Hematopoietic multipotent progenitor cell treated with erythropoietin and hydrocortisone succinate and interleukin-3 and kit ligand, for 6 days (in vitro differentiated cells): ENCODE measurements at regions not wholly inside any gene's neighbourhood (a gene's known extent, or its start where the extent isn't known, plus 50 kb on each side); places are given as distances from the start of the nearest gene placed in this dataset.
"Not testable (repeated sequence)": the region's sequence is repeated elsewhere in the genome, so short reads cannot be mapped to it uniquely, and the experiment has no call there.

Experiments used
- DNase-seq: peaks from one replicate; pipeline ENCODE4 v3.0.0-alpha.2; 2015

GRCh38 chr6:50353603-50354002, 303.9 kb upstream of the DEFB112 start:
- DNase-seq: no peak

GRCh38 chr6:50358113-50358512, 308.4 kb upstream of the DEFB112 start:
- DNase-seq: no peak

GRCh38 chr6:50361641-50362331, 312.1 kb upstream of the DEFB112 start:
- DNase-seq: no peak

- DNase-seq: no peak
Measured at GRCh38 chr6:50362706-50363105, 313.0 kb upstream of the DEFB112 start.

- no peak for DNase-seq
Measured at GRCh38 chr6:50369996-50370395, 320.3 kb upstream of the DEFB112 start.

- no peak for DNase-seq
Measured at GRCh38 chr6:50380406-50381098, 330.8 kb upstream of the DEFB112 start.

- no peak for DNase-seq
Measured at GRCh38 chr6:50381099-50381415, 331.3 kb upstream of the DEFB112 start.

GRCh38 chr6:50390416-50390815, 322.9 kb upstream of the TFAP2D start:
- no peak for DNase-seq

GRCh38 chr6:50394139-50394538, 319.2 kb upstream of the TFAP2D start:
- DNase-seq: not testable (repeated sequence)

GRCh38 chr6:50404643-50405042, 308.7 kb upstream of the TFAP2D start:
- no peak for DNase-seq

- no peak for DNase-seq
Measured at GRCh38 chr6:50410579-50410978, 302.7 kb upstream of the TFAP2D start.

- DNase-seq: not testable (repeated sequence)
Measured at GRCh38 chr6:50421041-50421440, 292.3 kb upstream of the TFAP2D start.

- no peak for DNase-seq
Measured at GRCh38 chr6:50427267-50427666, 286.1 kb upstream of the TFAP2D start.

GRCh38 chr6:50437901-50438300, 275.4 kb upstream of the TFAP2D start:
- DNase-seq: no peak

- DNase-seq: no peak
Measured at GRCh38 chr6:50442531-50443040, 270.7 kb upstream of the TFAP2D start.

GRCh38 chr6:50443144-50443543, 270.2 kb upstream of the TFAP2D start:
- no peak for DNase-seq

GRCh38 chr6:50449128-50449527, 264.2 kb upstream of the TFAP2D start:
- DNase-seq: no peak

GRCh38 chr6:50451826-50452400, 261.4 kb upstream of the TFAP2D start:
- DNase-seq: no peak

- DNase-seq: no peak
Measured at GRCh38 chr6:50455029-50455428, 258.3 kb upstream of the TFAP2D start.

GRCh38 chr6:50457351-50457750, 256.0 kb upstream of the TFAP2D start:
- no peak for DNase-seq

GRCh38 chr6:50461696-50462095, 251.6 kb upstream of the TFAP2D start:
- no peak for DNase-seq

GRCh38 chr6:50463931-50464330, 249.4 kb upstream of the TFAP2D start:
- no peak for DNase-seq

GRCh38 chr6:50467931-50468330, 245.4 kb upstream of the TFAP2D start:
- no peak for DNase-seq

- no peak for DNase-seq
Measured at GRCh38 chr6:50471041-50471440, 242.3 kb upstream of the TFAP2D start.
